GM12891 (cell line): ENCODE measurements at regions not wholly inside any gene's neighbourhood (a gene's known extent, or its start where the extent isn't known, plus 50 kb on each side); places are given as distances from the start of the nearest gene placed in this dataset.

Source experiments
- DNase-seq: peaks from one replicate; pipeline ENCODE4 v3.0.0; 2011; ENCODE audit warnings: low spot score; ENCODE audit not compliant: insufficient read length
- FAIRE-seq: peaks from 2 replicates; lab custom pipeline; 2011; peaks lifted over from hg19 to GRCh38; lab: Jason Lieb, UNC
- PAX5 ChIP-seq: IDR thresholded peaks from 2 replicates; pipeline ENCODE4 v1.6.1; 2011; ENCODE audit warnings: low read length, moderate library complexity, mild to moderate bottlenecking; ENCODE audit not compliant: insufficient read depth, severe bottlenecking
- POLR2A ChIP-seq: IDR thresholded peaks from 2 replicates; pipeline ENCODE4 v1.6.1; 2011; ENCODE audit warnings: low read depth, low read length, control low read depth
- POLR2AphosphoS5 ChIP-seq: IDR thresholded peaks from 2 replicates; pipeline ENCODE4 v1.6.1; 2011; ENCODE audit warnings: low read depth, low read length, control low read depth
- POU2F2 ChIP-seq: IDR thresholded peaks from 2 replicates; pipeline ENCODE4 v1.6.1; 2011; ENCODE audit warnings: low read depth, mild to moderate bottlenecking, control low read depth, low read length, moderate library complexity
- SPI1 ChIP-seq: IDR thresholded peaks from 2 replicates; pipeline ENCODE4 v1.6.1; 2011; ENCODE audit warnings: low read depth, low read length, control low read depth
- TAF1 ChIP-seq: IDR thresholded peaks from 2 replicates; pipeline ENCODE4 v1.6.1; 2011; ENCODE audit warnings: low read depth, low read length, control low read depth

GRCh38 chr10:52615331-52615730, 157.3 kb downstream of the MBL2 start:
- no peak for TF ChIP-seq POLR2A
- TF ChIP-seq SPI1, result no peak
- TF ChIP-seq PAX5, result no peak
- TF ChIP-seq POLR2AphosphoS5, result no peak
- no peak for TF ChIP-seq TAF1
- TF ChIP-seq POU2F2, result no peak
- DNase-seq (no peak), FAIRE-seq (no peak)

GRCh38 chr10:52615756-52616394, 156.7 kb downstream of the MBL2 start:
- FAIRE-seq (no peak), DNase-seq (no peak)
- TF ChIP-seq TAF1, result no peak
- TF ChIP-seq SPI1, result no peak
- TF ChIP-seq POLR2AphosphoS5, result no peak
- TF ChIP-seq POU2F2, result no peak
- TF ChIP-seq POLR2A, result no peak
- TF ChIP-seq PAX5, result no peak

GRCh38 chr10:52616395-52616764, 156.2 kb downstream of the MBL2 start:
- DNase-seq, result no peak
- no peak for FAIRE-seq
- TF ChIP-seq TAF1 (no peak), POU2F2 (no peak), POLR2A (no peak), PAX5 (no peak), SPI1 (no peak)

- no peak for TF ChIP-seq TAF1
- TF ChIP-seq SPI1, result no peak
- no peak for TF ChIP-seq POLR2A
- no peak for TF ChIP-seq POLR2AphosphoS5
- TF ChIP-seq PAX5, result no peak
- DNase-seq (no peak), FAIRE-seq (no peak)
These were observed 155.2 kb downstream of the MBL2 start for GRCh38 chr10:52617346-52617745.

- TF ChIP-seq SPI1, result no peak
- TF ChIP-seq TAF1, result no peak
- TF ChIP-seq POLR2AphosphoS5, result no peak
- TF ChIP-seq POU2F2, result no peak
- TF ChIP-seq PAX5, result no peak
- TF ChIP-seq POLR2A, result no peak
- DNase-seq (no peak), FAIRE-seq (no peak)
These were observed 153.5 kb downstream of the MBL2 start for GRCh38 chr10:52619052-52619451.

DNA sequence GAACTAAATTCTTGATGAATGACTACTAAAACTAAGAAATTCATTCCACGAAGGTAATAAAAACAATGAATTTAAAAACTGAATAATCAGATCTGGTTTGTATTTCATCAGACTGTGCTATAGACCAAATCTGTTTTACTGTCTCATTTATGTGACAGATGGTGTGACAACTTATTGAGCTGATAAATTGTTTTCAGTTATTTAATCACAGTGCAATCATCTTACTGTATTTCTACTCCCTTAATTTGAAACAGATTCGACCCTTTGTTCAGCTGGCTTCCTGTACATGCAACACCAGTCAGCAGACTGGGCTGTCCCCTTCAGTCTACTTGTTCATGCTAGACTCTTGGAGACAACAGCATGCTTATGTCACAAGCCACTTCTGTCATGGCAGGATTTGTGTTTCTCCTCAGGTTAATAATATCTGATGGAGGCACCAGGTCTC, 150.9 kb downstream of the MBL2 start:
- FAIRE-seq (no peak), DNase-seq (no peak)
- TF ChIP-seq PAX5 (no peak), SPI1 (no peak), POLR2A (no peak), POU2F2 (no peak), TAF1 (no peak)

DNA sequence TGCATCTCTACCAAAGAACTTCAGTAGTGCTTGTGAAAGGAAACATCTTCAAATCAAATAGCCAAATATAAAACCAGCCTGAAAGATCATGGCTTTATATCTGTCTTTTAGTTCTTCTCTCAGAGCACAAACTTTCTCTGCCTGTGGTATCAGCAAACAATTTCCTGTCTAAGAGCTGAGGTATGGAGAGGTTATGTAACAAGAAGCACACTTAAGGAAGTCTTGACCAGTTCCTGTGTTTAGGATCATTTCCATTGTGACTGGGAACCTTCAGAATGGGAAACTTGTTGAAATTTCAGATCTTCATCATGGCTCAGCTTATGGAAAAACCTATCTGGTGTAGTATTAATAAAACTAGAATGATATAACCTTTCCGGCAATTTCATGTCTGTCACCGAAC, 148.8 kb downstream of the MBL2 start:
- TF ChIP-seq POLR2AphosphoS5 (no peak), SPI1 (no peak), PAX5 (no peak), POLR2A (no peak), TAF1 (no peak), POU2F2 (no peak)
- DNase-seq, result no peak
- FAIRE-seq, result no peak

DNA sequence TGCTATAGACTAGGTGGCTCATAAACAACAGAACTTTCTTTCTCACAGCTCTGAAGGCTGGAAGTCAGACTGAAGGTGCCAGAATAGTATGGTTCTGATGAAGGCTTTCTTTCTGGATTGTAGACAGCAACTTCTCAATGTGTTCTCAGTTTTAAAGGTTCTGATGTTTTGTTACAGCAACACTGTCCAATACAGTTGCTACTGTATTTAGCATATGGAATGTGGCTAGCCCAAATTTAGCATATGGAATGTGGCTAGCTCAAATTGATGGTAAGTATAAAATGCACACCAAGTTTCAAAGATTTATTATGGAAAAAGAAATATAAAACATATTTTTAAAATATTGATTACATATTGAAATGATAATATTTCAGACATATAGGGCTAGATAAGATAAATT, 145.3 kb downstream of the MBL2 start:
- DNase-seq, result no peak
- no peak for FAIRE-seq
- TF ChIP-seq POU2F2 (no peak), TAF1 (no peak), PAX5 (no peak)

GRCh38 chr10:52631146-52631545, 141.4 kb downstream of the MBL2 start:
- FAIRE-seq, result no peak

GRCh38 chr10:52631648-52632047, 140.9 kb downstream of the MBL2 start:
- FAIRE-seq, result no peak
- no peak for DNase-seq
- no peak for TF ChIP-seq POU2F2
- TF ChIP-seq POLR2A, result no peak
- TF ChIP-seq SPI1, result no peak
- TF ChIP-seq TAF1, result no peak

More at GRCh38 chr10:52631146-52631545, 141.4 kb downstream of the MBL2 start:
- no peak for DNase-seq
- TF ChIP-seq POLR2AphosphoS5, result no peak
- no peak for TF ChIP-seq TAF1
- TF ChIP-seq PAX5, result no peak
- TF ChIP-seq SPI1, result no peak
- no peak for TF ChIP-seq POLR2A
- TF ChIP-seq POU2F2, result no peak

GRCh38 chr10:52632591-52632990, 140.0 kb downstream of the MBL2 start:
- FAIRE-seq, result no peak

More at GRCh38 chr10:52632591-52632990, 140.0 kb downstream of the MBL2 start:
- no peak for TF ChIP-seq POLR2A
- no peak for TF ChIP-seq SPI1
- no peak for TF ChIP-seq POLR2AphosphoS5
- TF ChIP-seq POU2F2, result no peak
- no peak for TF ChIP-seq PAX5
- no peak for TF ChIP-seq TAF1
- DNase-seq, result no peak
